GM12878 (cell line): ENCODE measurements at regions not wholly inside any gene's neighbourhood (a gene's known extent, or its start where the extent isn't known, plus 50 kb on each side); places are given as distances from the start of the nearest gene placed in this dataset.

ENCODE experiments used
- ATAC-seq: fragments of 200-7000 bp; cut with Tn5 transposase; 3 replicates; pipeline ENCODE4 v1.9.1; 2020; ENCODE audit warnings: mild to moderate bottlenecking, moderate library complexity
- BruUV-seq: library from RNA; stranded (reverse); fragments of 400-500 nt; replicated peaks from 2 replicates; lab custom pipeline; 2021; lab: Mats Ljungman, UMichigan
- CTCF ChIA-PET: fragments of 300-600 bp; sonication (Branson Sonifier 250); formaldehyde crosslinking; extraction: SDS; loops from one replicate; lab custom pipeline; 2021; ENCODE audit warnings: inconsistent platforms; lab: Yijun Ruan, JAX
- POLR2A ChIA-PET: fragments of 350-600 bp; formaldehyde crosslinking; extraction: SDS; loops from one replicate; lab custom pipeline; 2021; ENCODE audit warnings: inconsistent platforms; lab: Charles Lee
- RAD21 ChIA-PET: fragments of 300-600 bp; sonication (Branson Sonifier 250); formaldehyde crosslinking; loops from one replicate; lab custom pipeline; 2023; ENCODE audit warnings: antibody characterized with exemption; ENCODE audit not compliant: unreplicated experiment; lab: Charles Lee
- SMC1A ChIA-PET: fragments of 300-600 bp; sonication (Branson Sonifier 250); formaldehyde crosslinking; loops from one replicate; lab custom pipeline; 2023; ENCODE audit not compliant: unreplicated experiment, uncharacterized antibody; lab: Charles Lee
- DNase-seq: peaks from one replicate; pipeline ENCODE4 v3.0.0-alpha.2; 2011; ENCODE audit warnings: low read depth, low spot score
- FAIRE-seq: peaks from 3 replicates; lab custom pipeline; 2011; peaks lifted over from hg19 to GRCh38; lab: Jason Lieb, UNC
- H2AFZ ChIP-seq: 2 replicates; pipeline ENCODE4 v1.6.0; 2011; ENCODE audit warnings: low read depth, low read length, control low read depth; ENCODE audit not compliant: control insufficient read depth
- H3K27ac ChIP-seq: 2 replicates; pipeline ENCODE4 v1.5.1; 2011; ENCODE audit warnings: control low read depth; ENCODE audit not compliant: control insufficient read depth, insufficient read depth
- H3K27me3 ChIP-seq, 2 experiments: replicated peaks in 1 of 2; 2 replicates each; pipeline versions ENCODE4 v1.6.0 to v1.6.1; 2011; ENCODE audit warnings: low read length in 1 of 2; ENCODE audit not compliant: control insufficient read depth in 2 of 2, insufficient read depth in 2 of 2
- H3K36me3 ChIP-seq, 2 experiments: 2 replicates each; pipeline ENCODE4 v1.5.1; 2011; ENCODE audit warnings: low read length in 1 of 2; ENCODE audit not compliant: control insufficient read depth in 2 of 2, insufficient read depth in 2 of 2
- H3K4me1 ChIP-seq: 2 replicates; pipeline ENCODE4 v1.6.1; 2011; ENCODE audit warnings: mild to moderate bottlenecking, low read length, moderate library complexity, mixed read lengths; ENCODE audit not compliant: control insufficient read depth, insufficient read depth
- H3K4me2 ChIP-seq: 2 replicates; pipeline ENCODE4 v1.6.0; 2011; ENCODE audit warnings: control low read depth; ENCODE audit not compliant: control insufficient read depth, insufficient read depth
- H3K4me3 ChIP-seq: fragments of 200-600 bp; sonication (generic); 2 replicates; pipeline ENCODE4 v1.5.1; 2016
- H3K79me2 ChIP-seq: 2 replicates; pipeline ENCODE4 v1.6.0; 2011; ENCODE audit warnings: low read length; ENCODE audit not compliant: control insufficient read depth, insufficient read depth
- H3K9ac ChIP-seq: 2 replicates; pipeline ENCODE4 v1.8.0; 2011; ENCODE audit warnings: low read length, control low read depth, mixed read lengths; ENCODE audit not compliant: control insufficient read depth, insufficient read depth
- H3K9me3 ChIP-seq: replicated peaks from 3 replicates; pipeline ENCODE4 v1.5.1; 2011; ENCODE audit warnings: mild to moderate bottlenecking, low read length; ENCODE audit not compliant: control insufficient read depth, insufficient read depth
- H4K20me1 ChIP-seq: 2 replicates; pipeline ENCODE4 v1.6.0; 2011; ENCODE audit not compliant: control insufficient read depth, insufficient read depth
- BCL11A ChIP-seq: IDR thresholded peaks from 2 replicates; pipeline ENCODE4 v1.6.1; 2011; ENCODE audit warnings: low read depth, low read length
- CBX3 ChIP-seq: fragments of 200-600 bp; sonication (generic); IDR thresholded peaks from 2 replicates; pipeline ENCODE4 v1.6.1; 2016; ENCODE audit warnings: low read depth, borderline replicate concordance
- IRF3 ChIP-seq: fragments of 450-650 bp; IDR thresholded peaks from 2 replicates; pipeline ENCODE4 v1.6.1; 2014; ENCODE audit warnings: mild to moderate bottlenecking
- PML ChIP-seq: IDR thresholded peaks from 2 replicates; pipeline ENCODE4 v1.6.1; 2012; ENCODE audit warnings: low read length, inconsistent platforms
- SPI1 ChIP-seq: IDR thresholded peaks from 2 replicates; pipeline ENCODE4 v1.6.1; 2011; ENCODE audit warnings: low read depth, mild to moderate bottlenecking, low read length, moderate library complexity, borderline replicate concordance; ENCODE audit not compliant: insufficient read depth
- TCF3 ChIP-seq: IDR thresholded peaks from 2 replicates; pipeline ENCODE4 v1.6.1; 2012; ENCODE audit warnings: low read depth, mild to moderate bottlenecking, low read length, borderline replicate concordance; ENCODE audit not compliant: insufficient read depth
- WRNIP1 ChIP-seq: IDR thresholded peaks from 2 replicates; pipeline ENCODE4 v1.6.1; 2011; ENCODE audit warnings: low read depth, low read length, improper control_type of control experiment, borderline replicate concordance
- ZNF687 ChIP-seq: fragments of 450-650 bp; IDR thresholded peaks from 2 replicates; pipeline ENCODE4 v1.6.1; 2017; ENCODE audit warnings: mild to moderate bottlenecking, moderate library complexity
- ZZZ3 ChIP-seq: IDR thresholded peaks from 2 replicates; pipeline ENCODE4 v1.6.1; 2011; ENCODE audit warnings: low read depth; ENCODE audit not compliant: control insufficient read depth, insufficient read length
- WGBS: methylation state at CpG from one replicate; pipeline ENCODE4 v1.1.6; 2016; ENCODE audit warnings: low lambda C conversion rate; ENCODE audit not compliant: insufficient replicate concordance, insufficient coverage; ENCODE audit errors: missing lambda C conversion rate; 5-methylcytosine and 5-hydroxymethylcytosine counted together
- in situ Hi-C: fragments of 300-500 bp; cut with MboI; formaldehyde crosslinking; loops from 9 replicates; pipeline ENCODE4 v1.14.3; 2018; ENCODE audit warnings: mixed read lengths
- intact Hi-C: fragments of 100-400 bp; cut with micrococcal nuclease; formaldehyde crosslinking; loops from one replicate; pipeline ENCODE4 v1.14.2; 2022; ENCODE audit not compliant: unreplicated experiment
- TF ChIP-seq, protein P1 (sequence below): IDR thresholded peaks from 2 replicates; pipeline ENCODE4 v1.6.1; 2011; ENCODE audit warnings: borderline replicate concordance, low read depth, mild to moderate bottlenecking, moderate library complexity, low read length; ENCODE audit not compliant: insufficient read depth, poor library complexity, severe bottlenecking

DNA sequence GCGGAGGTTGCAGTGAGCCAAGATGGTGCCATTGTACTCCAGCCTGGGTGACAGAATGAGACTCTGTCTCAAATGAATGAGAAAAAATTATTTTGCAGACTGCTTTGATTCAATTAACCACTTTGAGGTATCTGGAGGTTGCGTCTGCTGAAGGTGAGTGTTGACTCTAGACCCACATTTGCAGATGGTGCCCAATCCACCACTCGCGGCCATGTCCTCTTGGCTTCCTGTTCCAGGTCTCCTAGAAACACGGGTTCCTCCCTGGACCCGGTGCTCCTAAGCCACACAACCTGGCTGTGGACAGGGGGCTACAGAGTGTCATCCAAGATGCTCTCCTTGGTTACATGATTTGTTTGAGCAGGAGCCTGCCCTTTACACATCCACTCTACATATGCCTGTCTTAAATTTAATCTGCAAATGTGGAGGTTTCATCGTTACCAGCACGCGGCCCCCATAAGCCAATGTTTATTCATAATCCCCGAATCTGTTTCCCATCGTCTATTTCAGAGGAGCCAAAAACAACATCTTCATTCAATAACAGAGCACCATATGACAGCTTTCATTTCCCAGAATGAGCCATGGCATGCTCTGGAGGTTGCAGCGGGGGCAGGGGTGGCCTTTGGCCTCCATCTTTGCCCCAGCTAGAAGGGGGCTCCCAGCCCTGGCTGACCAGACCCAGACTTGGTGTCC, 377.2 kb downstream of the CTTN start:
- Histone ChIP-seq H3K9me3 (no peaks in the 10 kb centered on the region; the same call in 1 of the 3 replicates), H3K4me1 (no peaks in the 10 kb centered on the region), H3K4me3 (no peak overlapping the region), H3K36me3 (no peaks in the 10 kb centered on the region), H3K9ac (no peak overlapping the region), H4K20me1 (no peaks in the 10 kb centered on the region), H3K27ac (no peak overlapping the region), H2AFZ (no peak overlapping the region), H3K79me2 (no peaks in the 10 kb centered on the region), H3K4me2 (no peak overlapping the region), H3K27me3 (no peaks in the 10 kb centered on the region)
- POLR2A ChIA-PET, result no interaction called here
- in situ Hi-C loops (no loop called here), intact Hi-C loops (no loop called here)
- DNase-seq (no peak), ATAC-seq (no peak), FAIRE-seq (no peak)
- 56% methylated on average over 12 of the region's 12 CpGs for WGBS
- SMC1A ChIA-PET, result no interaction called here
- TF ChIP-seq ZZZ3, result no peak
- RAD21 ChIA-PET, result no interaction called here
- BruUV-seq, result no TSS peak
- CTCF ChIA-PET, result no interaction called here

- FAIRE-seq (no peak), DNase-seq (no peak), ATAC-seq (no peak)
- Histone ChIP-seq H3K36me3 (no peaks in the 10 kb centered on the region), H3K79me2 (no peaks in the 10 kb centered on the region), H2AFZ (no peak overlapping the region), H3K27me3 (no peaks in the 10 kb centered on the region), H3K4me1 (no peaks in the 10 kb centered on the region), H3K4me3 (no peak overlapping the region), H4K20me1 (no peaks in the 10 kb centered on the region), H3K4me2 (no peak overlapping the region), H3K9ac (no peak overlapping the region), H3K27ac (no peak overlapping the region), H3K9me3 (no peaks in the 10 kb centered on the region; the same call in 1 of the 3 replicates)
- ChIA-PET POLR2A (no interaction called here), SMC1A (no interaction called here), RAD21 (no interaction called here), CTCF (no interaction called here)
- intact Hi-C loops (no loop called here), in situ Hi-C loops (no loop called here)
- no TSS peak for BruUV-seq
- TF ChIP-seq, protein P1, sequence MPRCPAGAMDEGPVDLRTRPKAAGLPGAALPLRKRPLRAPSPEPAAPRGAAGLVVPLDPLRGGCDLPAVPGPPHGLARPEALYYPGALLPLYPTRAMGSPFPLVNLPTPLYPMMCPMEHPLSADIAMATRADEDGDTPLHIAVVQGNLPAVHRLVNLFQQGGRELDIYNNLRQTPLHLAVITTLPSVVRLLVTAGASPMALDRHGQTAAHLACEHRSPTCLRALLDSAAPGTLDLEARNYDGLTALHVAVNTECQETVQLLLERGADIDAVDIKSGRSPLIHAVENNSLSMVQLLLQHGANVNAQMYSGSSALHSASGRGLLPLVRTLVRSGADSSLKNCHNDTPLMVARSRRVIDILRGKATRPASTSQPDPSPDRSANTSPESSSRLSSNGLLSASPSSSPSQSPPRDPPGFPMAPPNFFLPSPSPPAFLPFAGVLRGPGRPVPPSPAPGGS, result no peak
- no peak for TF ChIP-seq BCL11A
- no peak for TF ChIP-seq CBX3
- TF ChIP-seq WRNIP1, result no peak
- no peak for TF ChIP-seq ZNF687
- TF ChIP-seq PML, result no peak
- no peak for TF ChIP-seq SPI1
- no peak for TF ChIP-seq TCF3
- TF ChIP-seq IRF3, result no peak
Observed at GRCh38 chr11:70776914-70777532, 378.7 kb downstream of the CTTN start.
